Progenitor cell of endocrine pancreas (in vitro differentiated cells): ENCODE measurements at regions not wholly inside any gene's neighbourhood (a gene's known extent, or its start where the extent isn't known, plus 50 kb on each side); places are given as distances from the start of the nearest gene placed in this dataset.

Source experiments
- DNase-seq: peaks from one replicate; pipeline ENCODE4 v3.0.0; 2021; ENCODE audit warnings: low spot score; ENCODE audit not compliant: unreplicated experiment
- H3K27ac Mint-ChIP-seq: 2 replicates; pipeline ENCODE4 v1.8.0; 2021; ENCODE audit warnings: mild to moderate bottlenecking, moderate library complexity, mixed read lengths
- H3K27me3 Mint-ChIP-seq: 2 replicates; pipeline ENCODE4 v1.8.0; 2021; ENCODE audit warnings: mixed read lengths
- H3K36me3 Mint-ChIP-seq: 2 replicates; pipeline ENCODE4 v1.8.0; 2022; ENCODE audit warnings: mixed read lengths; ENCODE audit not compliant: insufficient read depth
- H3K4me1 Mint-ChIP-seq: 2 replicates; pipeline ENCODE4 v1.8.0; 2021; ENCODE audit warnings: low read depth, mixed read lengths
- H3K4me3 Mint-ChIP-seq: 2 replicates; pipeline ENCODE4 v1.8.0; 2021; ENCODE audit warnings: low read depth, mild to moderate bottlenecking, moderate library complexity, mixed read lengths
- H3K9me3 Mint-ChIP-seq: 2 replicates; pipeline ENCODE4 v1.8.0; 2021; ENCODE audit warnings: low read depth, mixed read lengths
- CTCF ChIP-seq: fragments of 200-600 bp; sonication (generic); IDR thresholded peaks from one replicate; pipeline ENCODE4 v1.5.0; 2021; ENCODE audit warnings: antibody characterized with exemption, mild to moderate bottlenecking; ENCODE audit not compliant: unreplicated experiment

GRCh38 chr5:67390935-67391334 is 194.3 kb upstream of the CD180 start:
- Mint-ChIP-seq H3K4me3 (no peak overlapping the region), H3K27ac (no peak overlapping the region), H3K9me3 (no peaks in the 10 kb centered on the region), H3K27me3 (no peaks in the 10 kb centered on the region), H3K4me1 (peaks cover 7% of the 10 kb centered on the region), H3K36me3 (no peaks in the 10 kb centered on the region)
- no peak for DNase-seq
- TF ChIP-seq CTCF = no peak

- no peak for TF ChIP-seq CTCF
- H3K27ac Mint-ChIP-seq = no peak overlapping the region
- no peak overlapping the region for H3K4me3 Mint-ChIP-seq
- no peaks in the 10 kb centered on the region for H3K36me3 Mint-ChIP-seq
- DNase-seq = no peak
- H3K9me3 Mint-ChIP-seq = no peaks in the 10 kb centered on the region
- H3K27me3 Mint-ChIP-seq = no peaks in the 10 kb centered on the region
- H3K4me1 Mint-ChIP-seq = no peaks in the 10 kb centered on the region
These were observed 186.9 kb upstream of the CD180 start for GRCh38 chr5:67383451-67383850.

GRCh38 chr5:67381236-67381880 is 184.8 kb upstream of the CD180 start:
- Mint-ChIP-seq H3K9me3 (no peaks in the 10 kb centered on the region), H3K27ac (no peak overlapping the region), H3K36me3 (no peaks in the 10 kb centered on the region), H3K4me3 (no peak overlapping the region), H3K27me3 (no peaks in the 10 kb centered on the region), H3K4me1 (no peaks in the 10 kb centered on the region)
- no peak for TF ChIP-seq CTCF
- DNase-seq = no peak

GRCh38 chr5:67380431-67380830 is 183.8 kb upstream of the CD180 start:
- Mint-ChIP-seq H3K4me3 (no peak overlapping the region), H3K36me3 (no peaks in the 10 kb centered on the region), H3K4me1 (no peaks in the 10 kb centered on the region), H3K27me3 (no peaks in the 10 kb centered on the region), H3K27ac (no peak overlapping the region), H3K9me3 (no peaks in the 10 kb centered on the region)
- no peak for DNase-seq
- no peak for TF ChIP-seq CTCF

GRCh38 chr5:67379753-67380152 is 183.2 kb upstream of the CD180 start:
- Mint-ChIP-seq H3K4me3 (no peak overlapping the region), H3K9me3 (no peaks in the 10 kb centered on the region), H3K27me3 (no peaks in the 10 kb centered on the region), H3K36me3 (no peaks in the 10 kb centered on the region), H3K27ac (no peak overlapping the region), H3K4me1 (no peaks in the 10 kb centered on the region)
- no peak for TF ChIP-seq CTCF
- no peak for DNase-seq
